ENCODE measurements at regions not wholly inside any gene's neighbourhood (a gene's known extent, or its start where the extent isn't known, plus 50 kb on each side); places are given as distances from the start of the nearest gene placed in this dataset.
A peak's percentile ranks its signal among the peaks of the same experiment; 100 is the strongest.

DNA sequence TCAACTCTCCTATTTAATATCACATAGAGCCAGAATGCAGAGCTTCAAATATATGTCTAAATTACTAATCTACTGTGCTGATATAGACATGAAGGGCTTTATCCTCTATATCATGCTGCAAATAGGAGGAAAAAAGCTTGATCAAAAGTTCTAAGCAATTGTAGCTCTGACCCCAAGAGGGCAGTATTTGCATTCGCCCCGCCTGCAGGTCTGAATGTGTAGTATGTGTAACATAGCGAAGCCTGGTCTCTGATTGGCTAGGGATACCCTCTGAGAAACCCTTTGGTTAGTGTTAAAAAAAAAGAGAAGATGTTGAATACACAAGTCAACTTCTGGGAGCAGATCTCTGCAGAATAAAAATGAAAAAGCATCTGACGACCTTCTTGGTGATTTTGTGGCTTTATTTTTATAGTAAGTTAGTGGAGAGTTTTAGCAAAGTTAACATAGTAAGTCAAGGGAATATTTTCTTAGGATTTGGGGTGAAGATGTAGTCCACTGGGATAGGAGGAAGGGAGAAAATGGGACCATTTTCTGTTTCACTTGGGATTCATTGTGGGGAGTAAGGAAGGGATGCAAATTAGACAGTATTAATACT lies 151.6 kb upstream of the OR4E1 start:
- TF ChIP-seq CTCF (IDR thresholded peaks at IDR 0.05) = peak; percentile 41
- no peak for TF ChIP-seq EZH2 (IDR thresholded peaks at IDR 0.05; ENCODE audit: borderline replicate concordance, insufficient read depth, low read depth, low read length, poor library complexity, severe bottlenecking)
